ENCODE measurements at regions not wholly inside any gene's neighbourhood (a gene's known extent, or its start where the extent isn't known, plus 50 kb on each side); places are given as distances from the start of the nearest gene placed in this dataset.

DNA sequence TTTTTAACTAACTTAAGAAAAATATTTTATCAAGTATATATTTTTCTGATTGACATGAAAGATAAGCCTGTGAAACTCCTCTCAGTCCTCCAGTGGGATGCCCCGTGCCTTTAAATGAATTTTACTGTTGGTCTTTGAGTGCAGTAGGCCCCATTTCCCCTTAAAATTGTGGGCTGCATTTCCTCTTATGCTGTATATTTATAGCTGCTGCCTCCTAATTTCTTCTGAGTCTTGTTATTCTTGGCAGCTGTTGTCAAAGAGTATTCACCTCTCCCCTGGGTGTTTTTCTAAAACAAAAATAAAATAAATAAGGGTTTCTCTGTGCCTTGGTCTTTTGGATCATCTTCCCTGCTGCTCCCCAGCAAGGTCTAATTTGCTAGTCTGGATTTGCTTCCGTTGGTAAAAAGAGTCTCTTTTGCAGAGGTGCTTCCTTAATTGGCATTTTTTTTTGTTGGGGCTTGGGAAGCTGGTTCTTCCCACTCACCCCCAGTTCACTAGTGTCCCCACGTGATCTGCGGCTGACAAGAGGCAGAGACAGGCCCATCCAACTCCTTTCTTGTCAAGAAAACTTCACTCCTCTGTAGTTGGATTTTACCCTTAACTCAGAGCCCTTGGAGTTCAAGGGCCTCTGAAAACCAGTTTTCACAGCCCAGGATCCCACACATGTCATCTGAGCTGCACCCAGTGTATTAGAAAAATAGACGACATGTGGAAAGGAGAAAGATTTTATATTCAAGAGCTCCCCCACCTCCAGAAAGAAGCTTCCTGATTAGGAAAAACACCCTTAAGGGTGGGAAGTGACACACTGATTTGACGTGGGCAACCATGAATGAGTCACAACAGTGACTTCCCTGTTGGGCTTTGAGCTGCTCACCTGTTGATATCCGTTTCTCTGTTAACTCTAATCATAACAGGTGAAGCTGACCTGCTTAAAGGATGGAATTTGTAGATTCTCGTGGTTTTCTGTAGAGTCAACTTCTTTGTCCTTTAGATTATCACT is 431.5 kb downstream of the DCDC2C start:
- no peak for DNase-seq (ENCODE audit: low read depth in 2 of 3, low spot score in 2 of 3)

DNA sequence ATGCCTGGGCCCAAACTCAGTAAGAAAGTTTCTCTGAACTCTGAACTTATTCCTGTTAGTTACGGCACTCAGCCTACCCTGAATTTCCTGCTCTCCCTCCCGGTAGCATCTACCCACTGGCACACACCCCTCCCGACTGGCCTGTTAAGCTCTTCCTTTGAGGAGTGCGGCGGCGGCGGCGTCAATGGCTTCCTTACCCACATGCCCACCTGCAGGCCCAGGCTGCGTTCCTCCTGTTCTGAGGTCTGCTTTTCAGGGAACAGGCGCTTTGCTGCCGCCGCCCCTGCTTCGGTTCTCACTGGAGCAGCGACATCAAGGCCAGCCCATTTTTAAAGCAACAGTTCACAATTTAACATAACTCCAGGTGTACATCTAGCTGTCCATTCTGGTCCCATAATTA is 432.4 kb downstream of the DCDC2C start:
- no peak for DNase-seq (ENCODE audit: low read depth in 2 of 3, low spot score in 2 of 3)

DNA sequence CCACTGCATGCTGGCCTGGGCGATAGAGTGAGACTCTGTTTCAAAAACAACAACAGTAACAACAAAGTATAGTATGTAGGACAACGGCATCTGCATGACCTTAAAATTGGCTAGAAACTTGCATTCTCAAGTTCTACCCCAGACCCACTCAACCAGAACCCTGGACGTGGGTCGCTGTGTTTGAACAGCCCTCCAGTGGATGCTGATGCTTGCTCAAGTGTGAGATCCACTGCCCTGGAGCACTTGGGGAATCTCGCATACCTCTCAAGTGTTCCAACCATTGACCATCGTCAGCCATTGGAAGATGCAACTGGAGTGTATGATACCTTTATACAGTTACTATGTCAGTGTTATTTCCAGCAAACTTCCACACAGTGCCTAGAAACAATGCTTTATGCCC is 435.9 kb downstream of the DCDC2C start:
- DNase-seq (ENCODE audit: low read depth in 2 of 3, low spot score in 2 of 3): no peak

DNA sequence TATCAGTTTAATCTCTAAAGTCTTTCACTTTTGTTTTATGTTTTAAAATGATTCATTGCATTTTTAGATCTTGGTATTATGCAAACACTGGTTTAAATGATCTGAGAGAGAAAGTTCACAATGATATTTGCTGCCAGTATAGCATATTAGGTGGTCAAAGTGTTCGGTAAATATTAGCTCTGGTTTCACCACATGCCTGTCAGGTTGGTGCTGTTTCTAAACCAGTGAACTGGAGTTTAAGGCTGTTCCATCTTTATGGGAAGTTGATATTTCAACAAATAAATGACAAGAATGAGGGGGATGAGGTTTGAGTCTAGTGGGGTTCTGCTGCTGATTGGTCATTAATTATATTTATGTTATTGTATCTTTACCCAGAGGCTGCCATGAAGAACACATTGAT is 436.4 kb downstream of the DCDC2C start:
- no peak for DNase-seq (ENCODE audit: low read depth in 2 of 3, low spot score in 2 of 3)

GRCh38 chr2:4140281-4140970 is 437.1 kb downstream of the DCDC2C start:
- no peak for DNase-seq (ENCODE audit: low read depth in 2 of 3, low spot score in 2 of 3)

DNA sequence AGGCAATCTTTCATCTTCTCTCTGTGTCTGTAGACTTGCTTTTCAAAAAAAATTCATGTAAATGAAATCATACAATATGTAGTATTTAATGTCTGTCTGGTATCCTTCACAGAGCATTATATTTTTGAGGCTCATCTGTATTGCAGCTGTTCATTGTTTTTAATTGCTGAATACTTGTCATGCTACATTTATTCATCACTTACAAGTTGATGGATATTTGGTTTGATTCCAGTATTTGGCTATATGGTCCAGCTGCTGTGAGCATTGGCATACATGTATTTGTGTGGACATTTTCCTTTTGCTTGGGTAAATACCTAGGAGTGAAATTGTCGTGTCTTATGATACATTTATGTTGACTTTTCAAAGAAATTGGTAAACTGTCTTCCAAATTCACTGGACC is 441.4 kb downstream of the DCDC2C start:
- DNase-seq (ENCODE audit: low read depth in 2 of 3, low spot score in 2 of 3): no peak

GRCh38 chr2:4151521-4151920 is 448.1 kb downstream of the DCDC2C start:
- no peak for DNase-seq (ENCODE audit: low read depth in 2 of 3, low spot score in 2 of 3)

DNA sequence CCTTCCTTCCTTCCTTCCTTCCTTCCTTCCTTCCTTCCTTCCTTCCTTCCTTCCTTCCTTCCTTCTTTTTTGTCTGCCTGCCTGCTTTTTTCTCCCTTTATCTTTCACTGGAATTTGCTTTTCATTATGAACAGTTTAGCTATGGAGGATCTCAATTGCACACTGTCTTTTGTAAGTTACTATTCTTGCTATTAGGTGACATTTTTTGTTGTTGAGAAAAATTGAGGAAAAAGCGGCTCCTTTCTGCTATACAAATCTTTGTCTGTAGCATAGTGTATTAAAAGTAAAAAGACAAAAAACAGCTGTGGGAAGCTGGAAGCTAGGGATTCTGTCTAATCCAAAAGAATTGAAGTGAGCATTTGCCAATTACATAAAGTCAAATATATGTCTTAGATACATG is 448.7 kb downstream of the DCDC2C start:
- DNase-seq (ENCODE audit: low read depth in 2 of 3, low spot score in 2 of 3): no peak

- no peak for DNase-seq (ENCODE audit: low read depth in 2 of 3, low spot score in 2 of 3)
These were observed 465.5 kb downstream of the DCDC2C start for GRCh38 chr2:4168834-4169233.

GRCh38 chr2:4174796-4175195 is 471.4 kb downstream of the DCDC2C start:
- DNase-seq (ENCODE audit: low read depth in 2 of 3, low spot score in 2 of 3): no peak

GRCh38 chr2:4175343-4175742 is 472.0 kb downstream of the DCDC2C start:
- DNase-seq (ENCODE audit: low read depth in 2 of 3, low spot score in 2 of 3): no peak

DNA sequence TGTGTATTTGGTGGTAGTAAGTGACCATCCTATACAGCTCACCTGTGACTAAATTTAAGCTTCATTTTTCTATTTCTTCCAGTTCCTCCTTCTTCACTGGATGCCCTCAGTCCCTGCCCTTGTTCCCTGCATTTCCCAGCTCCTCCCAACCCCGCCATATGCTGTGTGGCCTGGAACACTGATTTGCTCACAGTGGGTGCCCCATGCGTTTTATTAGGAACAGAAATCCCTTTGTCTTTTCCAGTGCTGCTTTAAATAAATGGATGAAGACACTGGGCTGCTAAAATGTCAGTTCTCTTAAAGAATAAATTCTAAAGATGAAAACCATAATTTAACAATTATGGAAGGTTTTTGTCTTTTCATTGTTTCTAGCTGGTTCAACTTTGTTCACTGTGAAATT is 477.3 kb downstream of the DCDC2C start:
- DNase-seq (ENCODE audit: low read depth in 2 of 3, low spot score in 2 of 3): no peak

GRCh38 chr2:4181062-4181461 is 477.7 kb downstream of the DCDC2C start:
- DNase-seq (ENCODE audit: low read depth in 2 of 3, low spot score in 2 of 3): no peak

DNA sequence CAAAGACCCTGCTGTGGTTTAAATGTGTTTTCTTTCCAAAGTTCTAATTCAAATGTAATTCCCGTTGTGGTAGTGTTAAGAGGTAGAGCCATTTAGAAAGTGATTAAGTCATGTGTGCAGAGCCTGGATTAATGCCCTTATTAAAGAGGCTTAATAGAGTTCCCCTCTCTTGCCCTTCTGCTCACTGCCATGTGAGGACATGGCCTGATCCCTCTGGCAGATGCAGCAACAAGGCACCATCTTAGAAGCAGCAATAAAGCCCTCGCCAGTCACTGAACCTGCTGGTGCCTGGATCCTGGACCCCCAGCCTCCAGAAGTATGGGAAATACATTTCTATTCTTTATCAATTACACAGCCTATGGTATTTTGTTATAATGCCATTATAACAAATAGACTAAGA is 485.2 kb downstream of the DCDC2C start:
- DNase-seq (ENCODE audit: low read depth in 2 of 3, low spot score in 2 of 3): no peak

GRCh38 chr2:4190548-4190947 is 487.2 kb downstream of the DCDC2C start:
- no peak for DNase-seq (ENCODE audit: low read depth in 2 of 3, low spot score in 2 of 3)

- no peak for DNase-seq (ENCODE audit: low read depth in 2 of 3, low spot score in 2 of 3)
These were observed 488.7 kb downstream of the DCDC2C start for GRCh38 chr2:4192119-4192518.

DNA sequence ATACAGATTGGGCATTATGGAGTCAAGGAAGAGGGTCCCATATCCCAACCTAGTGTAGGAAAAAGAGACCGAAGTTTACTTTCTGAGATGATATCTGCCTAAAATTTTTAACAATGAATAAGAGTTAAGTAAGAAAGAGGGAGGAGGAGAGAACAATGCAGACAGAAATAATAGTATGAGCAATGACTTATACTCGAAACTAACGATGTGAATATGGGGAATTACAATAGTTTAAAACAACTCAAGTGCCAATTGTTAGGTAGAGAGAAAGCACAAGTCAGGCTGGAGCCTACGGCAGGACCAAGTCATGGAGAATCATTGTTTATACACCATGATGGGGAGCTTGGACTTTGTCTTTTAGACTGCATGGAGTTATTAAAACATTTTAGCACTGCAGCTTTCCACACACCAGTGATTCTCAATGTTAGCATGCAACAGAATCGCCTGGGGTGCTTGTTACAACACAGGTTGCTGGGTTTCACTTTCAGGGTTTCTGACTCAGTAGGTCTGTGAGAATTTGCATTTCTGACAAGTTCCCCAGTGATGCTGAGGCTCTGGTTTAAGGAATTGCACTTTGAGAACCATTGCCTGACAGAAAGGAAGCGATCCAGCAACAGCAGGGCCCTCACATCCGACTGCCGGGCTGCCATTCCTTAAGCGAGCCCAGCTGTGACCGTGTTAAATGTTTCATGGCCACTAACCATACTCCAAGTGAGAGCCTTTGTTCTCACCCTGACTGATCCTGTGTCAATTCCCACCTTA is 511.2 kb downstream of the DCDC2C start:
- no peak for DNase-seq (ENCODE audit: low read depth in 2 of 3, low spot score in 2 of 3)

- DNase-seq (ENCODE audit: low read depth in 2 of 3, low spot score in 2 of 3): no peak
These were observed 514.4 kb downstream of the DCDC2C start for GRCh38 chr2:4217737-4218136.

- no peak for DNase-seq (ENCODE audit: low read depth in 2 of 3, low spot score in 2 of 3)
These were observed 515.7 kb downstream of the DCDC2C start for GRCh38 chr2:4219101-4219500.

- DNase-seq (ENCODE audit: low read depth in 2 of 3, low spot score in 2 of 3): no peak
These were observed 516.2 kb downstream of the DCDC2C start for GRCh38 chr2:4219571-4219970.

DNA sequence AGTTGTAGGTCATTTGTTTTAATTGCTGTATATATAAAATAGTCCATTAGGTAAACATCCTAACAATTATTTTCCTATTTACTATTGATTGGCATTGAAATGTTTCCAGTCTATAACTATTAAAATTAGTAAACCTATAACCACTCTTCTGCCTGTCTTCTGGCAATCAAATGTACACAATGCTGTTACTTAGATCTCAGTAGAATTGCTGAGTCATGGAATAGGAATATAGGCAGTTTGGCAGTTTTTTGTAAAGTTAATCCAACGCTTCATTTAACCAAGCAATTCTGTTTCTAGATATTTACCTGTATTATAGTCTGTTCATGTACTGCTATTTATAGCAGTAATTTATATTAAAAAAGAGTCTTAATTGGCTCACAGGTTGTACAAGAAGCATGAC is 518.1 kb downstream of the DCDC2C start:
- no peak for DNase-seq (ENCODE audit: low read depth in 2 of 3, low spot score in 2 of 3)

DNA sequence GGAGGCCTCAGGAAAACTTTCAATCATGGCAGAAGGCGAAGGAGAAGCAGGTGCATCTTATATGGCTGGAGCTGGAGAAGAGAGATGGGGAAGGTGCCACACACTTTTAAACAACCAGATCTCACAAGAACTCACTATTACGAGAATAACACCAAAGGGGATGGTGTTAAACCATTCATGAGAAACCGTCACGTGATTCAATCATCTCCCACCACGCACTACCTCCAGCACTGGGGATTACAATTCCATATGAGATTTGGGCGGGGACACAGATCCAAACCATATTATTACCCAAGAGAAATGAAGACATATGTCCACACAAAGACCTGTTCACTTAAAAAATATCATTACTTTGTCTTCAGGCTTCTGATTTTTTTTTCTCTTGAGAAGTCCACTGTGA is 518.5 kb downstream of the DCDC2C start:
- DNase-seq (ENCODE audit: low read depth in 2 of 3, low spot score in 2 of 3): no peak
